ENCODE measurements at regions not wholly inside any gene's neighbourhood (a gene's known extent, or its start where the extent isn't known, plus 50 kb on each side); places are given as distances from the start of the nearest gene placed in this dataset.

DNA sequence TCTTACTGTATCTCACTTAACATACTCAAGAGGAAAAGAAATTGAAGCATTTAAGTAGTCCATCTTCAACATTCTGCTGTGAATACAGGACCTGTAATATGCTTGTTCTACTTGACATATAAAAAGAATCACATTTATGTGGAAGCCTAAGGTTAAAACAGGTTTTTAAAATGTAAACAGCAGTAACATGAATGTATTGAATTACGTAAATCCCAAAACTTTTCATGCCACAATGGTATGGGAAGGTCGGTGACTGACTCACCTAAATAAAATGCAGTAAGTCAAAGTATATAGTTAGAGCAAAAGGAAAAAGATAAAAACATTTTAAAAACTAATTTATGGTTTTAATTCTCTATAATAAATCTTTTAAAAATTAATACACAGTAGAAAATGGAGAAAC lies 115.7 kb upstream of the TJP1 start:
- peaks cover 3% of the 10 kb centered on the region; the same call in 1 of the 2 replicates for H3K4me1 ChIP-seq (ENCODE audit: low read length)
- no peaks in the 10 kb centered on the region for H4K20me1 ChIP-seq (ENCODE audit: insufficient read depth, low read length)
- H3K36me3 ChIP-seq (replicated peaks; ENCODE audit: low read depth, low read length), result no peaks in the 10 kb centered on the region
- H3K27ac ChIP-seq (ENCODE audit: low read length), result no peak overlapping the region
- no peak overlapping the region for H3K4me2 ChIP-seq (ENCODE audit: low read length)
- H3K27me3 ChIP-seq (ENCODE audit: low read depth, low read length), result peaks cover 24% of the 10 kb centered on the region
- TF ChIP-seq CTCF (IDR thresholded peaks at IDR 0.05; ENCODE audit: low read depth, low read length) (no peak), EZH2phosphoT487 (IDR thresholded peaks at IDR 0.05; ENCODE audit: low read depth) (no peak)
- H3K4me3 ChIP-seq (ENCODE audit: low read length), result no peak overlapping the region
- no peak overlapping the region for H3K9ac ChIP-seq (ENCODE audit: low read length)
- H3K79me2 ChIP-seq (ENCODE audit: low read length), result no peaks in the 10 kb centered on the region
- H3K9me3 ChIP-seq (ENCODE audit: insufficient read depth, low read length), result no peaks in the 10 kb centered on the region
- H2AFZ ChIP-seq (ENCODE audit: low read depth, low read length), result no peak overlapping the region

DNA sequence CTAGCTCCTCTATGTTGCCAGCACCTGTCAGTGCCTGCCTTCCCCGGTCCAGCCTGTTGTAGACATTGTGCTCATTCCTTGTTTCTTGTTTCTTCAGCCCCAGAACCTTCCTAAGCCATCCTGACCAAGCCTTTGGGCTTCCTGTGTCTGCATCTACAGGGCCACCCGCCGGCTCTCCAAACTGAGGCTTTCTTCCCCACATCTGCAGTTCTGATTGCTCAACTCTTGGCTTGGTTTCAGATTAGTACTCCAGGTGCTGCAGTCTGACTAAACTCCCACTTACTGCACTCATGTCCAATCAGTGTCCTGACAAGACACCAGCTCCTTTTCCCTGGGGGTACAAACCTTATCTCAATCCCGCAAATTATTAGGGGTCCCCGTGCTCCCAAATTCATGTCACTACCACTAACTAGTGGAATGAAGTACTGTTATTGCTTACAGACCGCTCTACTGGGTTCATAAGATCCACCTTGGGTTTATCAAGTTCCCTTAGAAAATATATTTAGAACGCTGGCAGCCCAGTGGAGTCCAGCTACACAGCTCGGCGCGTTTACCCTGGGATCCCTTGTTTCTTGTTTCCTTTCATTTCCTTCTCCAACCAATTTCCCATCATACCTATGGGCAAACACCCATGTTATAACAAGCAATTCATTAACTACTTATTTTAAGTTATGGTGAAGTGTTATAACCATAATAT lies 114.2 kb upstream of the TJP1 start:
- Histone ChIP-seq H3K4me1 (ENCODE audit: low read length) (peaks cover 3% of the 10 kb centered on the region; the same call in 1 of the 2 replicates), H3K27me3 (ENCODE audit: low read depth, low read length) (peaks cover 28% of the 10 kb centered on the region), H3K27ac (ENCODE audit: low read length) (no peak overlapping the region), H3K36me3 (replicated peaks; ENCODE audit: low read depth, low read length) (no peaks in the 10 kb centered on the region), H2AFZ (ENCODE audit: low read depth, low read length) (no peak overlapping the region), H3K9me3 (ENCODE audit: insufficient read depth, low read length) (no peaks in the 10 kb centered on the region), H3K79me2 (ENCODE audit: low read length) (no peaks in the 10 kb centered on the region), H3K4me3 (ENCODE audit: low read length) (no peak overlapping the region), H3K9ac (ENCODE audit: low read length) (no peak overlapping the region), H4K20me1 (ENCODE audit: insufficient read depth, low read length) (no peaks in the 10 kb centered on the region), H3K4me2 (ENCODE audit: low read length) (no peak overlapping the region)
- TF ChIP-seq CTCF (IDR thresholded peaks at IDR 0.05; ENCODE audit: low read depth, low read length) (no peak), EZH2phosphoT487 (IDR thresholded peaks at IDR 0.05; ENCODE audit: low read depth) (no peak)

- Histone ChIP-seq H3K79me2 (ENCODE audit: low read length) (no peaks in the 10 kb centered on the region), H3K4me3 (ENCODE audit: low read length) (no peak overlapping the region), H2AFZ (ENCODE audit: low read depth, low read length) (no peak overlapping the region), H3K36me3 (replicated peaks; ENCODE audit: low read depth, low read length) (no peaks in the 10 kb centered on the region), H3K9me3 (ENCODE audit: insufficient read depth, low read length) (no peaks in the 10 kb centered on the region), H3K9ac (ENCODE audit: low read length) (no peak overlapping the region), H3K27ac (ENCODE audit: low read length) (no peak overlapping the region), H4K20me1 (ENCODE audit: insufficient read depth, low read length) (no peaks in the 10 kb centered on the region), H3K27me3 (ENCODE audit: low read depth, low read length) (peaks cover 29% of the 10 kb centered on the region), H3K4me1 (ENCODE audit: low read length) (peaks cover 3% of the 10 kb centered on the region; the same call in 1 of the 2 replicates), H3K4me2 (ENCODE audit: low read length) (no peak overlapping the region)
- TF ChIP-seq EZH2phosphoT487 (IDR thresholded peaks at IDR 0.05; ENCODE audit: low read depth) (no peak), CTCF (IDR thresholded peaks at IDR 0.05; ENCODE audit: low read depth, low read length) (peak; percentile 26)
These were observed 113.2 kb upstream of the TJP1 start for GRCh38 chr15:29935296-29936004.

DNA sequence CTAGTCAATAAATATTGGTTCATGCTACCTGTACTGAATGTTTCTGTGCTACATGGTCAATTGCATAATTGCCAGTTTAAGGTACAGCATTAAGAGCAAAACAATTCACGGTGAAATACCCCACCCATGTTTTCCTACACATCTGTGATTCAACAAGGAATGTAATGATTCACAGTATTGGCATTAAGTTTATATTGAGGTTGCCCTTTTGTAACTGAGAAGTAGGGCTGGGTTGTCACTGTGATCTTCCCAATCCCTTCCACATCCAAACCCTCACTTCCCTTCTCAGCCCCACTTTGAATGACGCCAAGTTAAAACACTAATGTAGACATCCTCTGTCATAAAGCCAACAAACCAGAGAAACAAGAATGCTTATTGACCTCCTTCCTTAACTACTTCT lies 112.0 kb upstream of the TJP1 start:
- Histone ChIP-seq H3K36me3 (replicated peaks; ENCODE audit: low read depth, low read length) (no peaks in the 10 kb centered on the region), H3K79me2 (ENCODE audit: low read length) (no peaks in the 10 kb centered on the region), H3K4me3 (ENCODE audit: low read length) (no peak overlapping the region), H3K4me1 (ENCODE audit: low read length) (peaks cover 3% of the 10 kb centered on the region; the same call in 1 of the 2 replicates), H4K20me1 (ENCODE audit: insufficient read depth, low read length) (no peaks in the 10 kb centered on the region), H3K9me3 (ENCODE audit: insufficient read depth, low read length) (no peaks in the 10 kb centered on the region), H3K4me2 (ENCODE audit: low read length) (no peak overlapping the region), H3K9ac (ENCODE audit: low read length) (no peak overlapping the region), H2AFZ (ENCODE audit: low read depth, low read length) (no peak overlapping the region), H3K27ac (ENCODE audit: low read length) (no peak overlapping the region), H3K27me3 (ENCODE audit: low read depth, low read length) (peaks cover 31% of the 10 kb centered on the region)
- TF ChIP-seq CTCF (IDR thresholded peaks at IDR 0.05; ENCODE audit: low read depth, low read length) (no peak), EZH2phosphoT487 (IDR thresholded peaks at IDR 0.05; ENCODE audit: low read depth) (no peak)

Measured in OCI-LY3 (cell line).